Right renal pelvis (tissue), 4 donors: ENCODE measurements at regions not wholly inside any gene's neighbourhood (a gene's known extent, or its start where the extent isn't known, plus 50 kb on each side); places are given as distances from the start of the nearest gene placed in this dataset.
"Not testable (repeated sequence)": the region's sequence is repeated elsewhere in the genome, so short reads cannot be mapped to it uniquely, and the experiment has no call there.

Experiments
- DNase-seq, 4 donors: peaks; one replicate each; pipeline ENCODE4 v3.0.0-alpha.2; 2013; ENCODE audit warnings: low read depth in 4 of 4, low spot score in 3 of 4, missing footprints in 1 of 4

GRCh38 chr3:162586591-162586990 is 1090.0 kb downstream of the OTOL1 start:
- DNase-seq: no peak

GRCh38 chr3:162597226-162597625 is 1100.6 kb downstream of the OTOL1 start:
- no peak for DNase-seq

- DNase-seq: peak in 1 of 4 donors; percentile 7
Observed at GRCh38 chr3:162598500-162598899, 1101.9 kb downstream of the OTOL1 start.

GRCh38 chr3:162599742-162600141 is 1103.1 kb downstream of the OTOL1 start:
- DNase-seq: not testable (repeated sequence)

GRCh38 chr3:162601101-162601670 is 1104.6 kb downstream of the OTOL1 start:
- no peak for DNase-seq

GRCh38 chr3:162602619-162603018 is 1106.0 kb downstream of the OTOL1 start:
- no peak for DNase-seq

- no peak for DNase-seq
Observed at GRCh38 chr3:162605651-162606204, 1109.1 kb downstream of the OTOL1 start.

- DNase-seq: no peak
Observed at GRCh38 chr3:162610261-162610660, 1113.7 kb downstream of the OTOL1 start.

GRCh38 chr3:162612991-162613390 is 1116.4 kb downstream of the OTOL1 start:
- DNase-seq: no peak

- DNase-seq: no peak
Observed at GRCh38 chr3:162626172-162626571, 1129.6 kb downstream of the OTOL1 start.

- DNase-seq: no peak
Observed at GRCh38 chr3:162628531-162628930, 1131.9 kb downstream of the OTOL1 start.

- no peak for DNase-seq
Observed at GRCh38 chr3:162629372-162629771, 1132.8 kb downstream of the OTOL1 start.

- no peak for DNase-seq
Observed at GRCh38 chr3:162632672-162633071, 1136.1 kb downstream of the OTOL1 start.

GRCh38 chr3:162640208-162640607 is 1143.6 kb downstream of the OTOL1 start:
- DNase-seq: not testable (repeated sequence)

- no peak for DNase-seq
Observed at GRCh38 chr3:162641317-162641716, 1144.7 kb downstream of the OTOL1 start.

GRCh38 chr3:162641907-162642306 is 1145.3 kb downstream of the OTOL1 start:
- DNase-seq: no peak

GRCh38 chr3:162643245-162643644 is 1146.6 kb downstream of the OTOL1 start:
- DNase-seq: no peak

- no peak for DNase-seq
Observed at GRCh38 chr3:162647321-162647720, 1150.7 kb downstream of the OTOL1 start.

- DNase-seq: no peak
Observed at GRCh38 chr3:162658003-162658402, 1161.4 kb downstream of the OTOL1 start.

GRCh38 chr3:162665684-162666391 is 1169.2 kb downstream of the OTOL1 start:
- no peak for DNase-seq

- DNase-seq: no peak
Observed at GRCh38 chr3:162666835-162667234, 1170.2 kb downstream of the OTOL1 start.

GRCh38 chr3:162670181-162670580 is 1173.6 kb downstream of the OTOL1 start:
- no peak for DNase-seq
